Activated CD4-positive, alpha-beta memory T cell treated with anti-CD3 and anti-CD28 coated beads, Interleukin-2, amount 10 ng/mL, durations not matched to agents 7 days and 5 days (primary cell): ENCODE measurements at regions not wholly inside any gene's neighbourhood (a gene's known extent, or its start where the extent isn't known, plus 50 kb on each side); places are given as distances from the start of the nearest gene placed in this dataset.

Experiments
- CTCF ChIA-PET: fragments of 350-600 bp; sonication (Branson Sonifier 250); formaldehyde crosslinking; loops from one replicate; lab custom pipeline; 2021; ENCODE audit warnings: antibody characterized with exemption, inconsistent platforms; lab: Charles Lee
- POLR2A ChIA-PET: fragments of 350-600 bp; sonication (Branson Sonifier 250); formaldehyde crosslinking; loops from one replicate; lab custom pipeline; 2021; ENCODE audit warnings: antibody characterized with exemption; lab: Charles Lee
- DNase-seq: peaks from one replicate; pipeline ENCODE4 v3.0.0-alpha.2; 2020
- H3K27ac Mint-ChIP-seq: one replicate; pipeline ENCODE4 v1.8.0; 2021; ENCODE audit warnings: mild to moderate bottlenecking, mixed read lengths
- H3K27me3 Mint-ChIP-seq: one replicate; pipeline ENCODE4 v1.8.0; 2021; ENCODE audit warnings: mixed read lengths
- H3K36me3 Mint-ChIP-seq: one replicate; pipeline ENCODE4 v1.8.0; 2021; ENCODE audit warnings: low read depth, mixed read lengths
- H3K4me1 Mint-ChIP-seq: one replicate; pipeline ENCODE4 v1.8.0; 2021; ENCODE audit warnings: mixed read lengths
- H3K4me3 Mint-ChIP-seq: one replicate; pipeline ENCODE4 v1.8.0; 2021; ENCODE audit warnings: mild to moderate bottlenecking, mixed read lengths
- H3K9me3 Mint-ChIP-seq: one replicate; pipeline ENCODE4 v1.8.0; 2021; ENCODE audit warnings: mixed read lengths

- no peak for DNase-seq
- H3K4me1 Mint-ChIP-seq = no peaks in the 10 kb centered on the region
- no peaks in the 10 kb centered on the region for H3K27me3 Mint-ChIP-seq
- H3K9me3 Mint-ChIP-seq = no peaks in the 10 kb centered on the region
- ChIA-PET CTCF (no interaction called here), POLR2A (no interaction called here)
- no peaks in the 10 kb centered on the region for H3K36me3 Mint-ChIP-seq
- no peak overlapping the region for H3K4me3 Mint-ChIP-seq
- H3K27ac Mint-ChIP-seq = no peak overlapping the region
Observed at GRCh38 chr4:17126321-17126966, 228.0 kb upstream of the LDB2 start.

GRCh38 chr4:17124767-17125166 is 226.3 kb upstream of the LDB2 start:
- DNase-seq = no peak

GRCh38 chr4:17120761-17121160 is 222.3 kb upstream of the LDB2 start:
- Mint-ChIP-seq H3K27me3 (no peaks in the 10 kb centered on the region), H3K9me3 (no peaks in the 10 kb centered on the region), H3K4me1 (no peaks in the 10 kb centered on the region), H3K36me3 (no peaks in the 10 kb centered on the region), H3K27ac (no peak overlapping the region), H3K4me3 (no peak overlapping the region)
- ChIA-PET POLR2A (no interaction called here), CTCF (no interaction called here)
- no peak for DNase-seq

More at GRCh38 chr4:17124767-17125166, 226.3 kb upstream of the LDB2 start:
- H3K9me3 Mint-ChIP-seq = no peaks in the 10 kb centered on the region
- POLR2A ChIA-PET = no interaction called here
- no peaks in the 10 kb centered on the region for H3K27me3 Mint-ChIP-seq
- H3K4me3 Mint-ChIP-seq = no peak overlapping the region
- no peaks in the 10 kb centered on the region for H3K36me3 Mint-ChIP-seq
- H3K27ac Mint-ChIP-seq = no peak overlapping the region
- no peaks in the 10 kb centered on the region for H3K4me1 Mint-ChIP-seq
- CTCF ChIA-PET = no interaction called here

- H3K36me3 Mint-ChIP-seq = no peaks in the 10 kb centered on the region
- no peaks in the 10 kb centered on the region for H3K9me3 Mint-ChIP-seq
- POLR2A ChIA-PET = no interaction called here
- no peak overlapping the region for H3K4me3 Mint-ChIP-seq
- no peaks in the 10 kb centered on the region for H3K4me1 Mint-ChIP-seq
- no peak for DNase-seq
- CTCF ChIA-PET = no interaction called here
- H3K27me3 Mint-ChIP-seq = no peaks in the 10 kb centered on the region
- no peak overlapping the region for H3K27ac Mint-ChIP-seq
Observed at GRCh38 chr4:17117746-17118145, 219.3 kb upstream of the LDB2 start.

- no peaks in the 10 kb centered on the region for H3K9me3 Mint-ChIP-seq
Observed at GRCh38 chr4:17115583-17115982, 217.1 kb upstream of the LDB2 start.

GRCh38 chr4:17112292-17112659 is 213.8 kb upstream of the LDB2 start:
- Mint-ChIP-seq H3K4me3 (no peak overlapping the region), H3K27me3 (no peaks in the 10 kb centered on the region), H3K4me1 (no peaks in the 10 kb centered on the region), H3K36me3 (no peaks in the 10 kb centered on the region), H3K27ac (no peak overlapping the region), H3K9me3 (no peaks in the 10 kb centered on the region)
- no peak for DNase-seq
- ChIA-PET POLR2A (no interaction called here), CTCF (interaction anchor here (0.6 kb wide), 1 partner anchor 212 kb away, joined by 4 read pairs; no protein-coding TSS in a partner anchor)

More at GRCh38 chr4:17115583-17115982, 217.1 kb upstream of the LDB2 start:
- CTCF ChIA-PET = no interaction called here
- Mint-ChIP-seq H3K27me3 (no peaks in the 10 kb centered on the region), H3K36me3 (no peaks in the 10 kb centered on the region), H3K27ac (no peak overlapping the region), H3K4me3 (no peak overlapping the region), H3K4me1 (no peaks in the 10 kb centered on the region)
- no peak for DNase-seq
- POLR2A ChIA-PET = no interaction called here

- no peaks in the 10 kb centered on the region for H3K27me3 Mint-ChIP-seq
- no peak for DNase-seq
- CTCF ChIA-PET = no interaction called here
- H3K4me3 Mint-ChIP-seq = no peak overlapping the region
- POLR2A ChIA-PET = no interaction called here
- no peaks in the 10 kb centered on the region for H3K4me1 Mint-ChIP-seq
- no peak overlapping the region for H3K27ac Mint-ChIP-seq
- H3K9me3 Mint-ChIP-seq = no peaks in the 10 kb centered on the region
- no peaks in the 10 kb centered on the region for H3K36me3 Mint-ChIP-seq
Observed at GRCh38 chr4:17109126-17109525, 210.7 kb upstream of the LDB2 start.

- POLR2A ChIA-PET = no interaction called here
- Mint-ChIP-seq H3K9me3 (no peaks in the 10 kb centered on the region), H3K36me3 (no peaks in the 10 kb centered on the region), H3K4me1 (no peaks in the 10 kb centered on the region), H3K4me3 (no peak overlapping the region), H3K27ac (no peak overlapping the region), H3K27me3 (no peaks in the 10 kb centered on the region)
- DNase-seq = no peak
- CTCF ChIA-PET = no interaction called here
Observed at GRCh38 chr4:17103231-17103630, 204.8 kb upstream of the LDB2 start.

GRCh38 chr4:17098996-17099395 is 200.6 kb upstream of the LDB2 start:
- Mint-ChIP-seq H3K27me3 (no peaks in the 10 kb centered on the region), H3K27ac (no peak overlapping the region), H3K4me1 (no peaks in the 10 kb centered on the region), H3K9me3 (no peaks in the 10 kb centered on the region), H3K4me3 (no peak overlapping the region), H3K36me3 (no peaks in the 10 kb centered on the region)
- POLR2A ChIA-PET = no interaction called here
- CTCF ChIA-PET = no interaction called here
- DNase-seq = no peak

- H3K9me3 Mint-ChIP-seq = no peaks in the 10 kb centered on the region
- no peak for DNase-seq
- H3K27me3 Mint-ChIP-seq = no peaks in the 10 kb centered on the region
- no peak overlapping the region for H3K27ac Mint-ChIP-seq
- H3K4me3 Mint-ChIP-seq = no peak overlapping the region
- ChIA-PET CTCF (no interaction called here), POLR2A (no interaction called here)
- no peaks in the 10 kb centered on the region for H3K4me1 Mint-ChIP-seq
- H3K36me3 Mint-ChIP-seq = no peaks in the 10 kb centered on the region
Observed at GRCh38 chr4:17098401-17098800, 200.0 kb upstream of the LDB2 start.

- Mint-ChIP-seq H3K27ac (no peak overlapping the region), H3K9me3 (no peaks in the 10 kb centered on the region)
Observed at GRCh38 chr4:17097362-17097761, 198.9 kb upstream of the LDB2 start.

GRCh38 chr4:17096692-17097091 is 198.2 kb upstream of the LDB2 start:
- Mint-ChIP-seq H3K27me3 (no peaks in the 10 kb centered on the region), H3K4me3 (no peak overlapping the region), H3K9me3 (no peaks in the 10 kb centered on the region), H3K36me3 (no peaks in the 10 kb centered on the region), H3K27ac (no peak overlapping the region), H3K4me1 (no peaks in the 10 kb centered on the region)
- ChIA-PET POLR2A (no interaction called here), CTCF (no interaction called here)
- DNase-seq = no peak

More at GRCh38 chr4:17097362-17097761, 198.9 kb upstream of the LDB2 start:
- ChIA-PET POLR2A (no interaction called here), CTCF (no interaction called here)
- Mint-ChIP-seq H3K4me1 (no peaks in the 10 kb centered on the region), H3K36me3 (no peaks in the 10 kb centered on the region), H3K27me3 (no peaks in the 10 kb centered on the region), H3K4me3 (no peak overlapping the region)
- DNase-seq = no peak

GRCh38 chr4:17095771-17096170 is 197.3 kb upstream of the LDB2 start:
- CTCF ChIA-PET = no interaction called here
- H3K27ac Mint-ChIP-seq = no peak overlapping the region
- no peaks in the 10 kb centered on the region for H3K4me1 Mint-ChIP-seq
- DNase-seq = no peak
- POLR2A ChIA-PET = no interaction called here
- no peaks in the 10 kb centered on the region for H3K27me3 Mint-ChIP-seq
- no peaks in the 10 kb centered on the region for H3K36me3 Mint-ChIP-seq
- no peak overlapping the region for H3K4me3 Mint-ChIP-seq
- no peaks in the 10 kb centered on the region for H3K9me3 Mint-ChIP-seq

GRCh38 chr4:17094876-17095210 is 196.4 kb upstream of the LDB2 start:
- Mint-ChIP-seq H3K4me3 (no peak overlapping the region), H3K27me3 (no peaks in the 10 kb centered on the region), H3K4me1 (no peaks in the 10 kb centered on the region), H3K27ac (no peak overlapping the region), H3K9me3 (no peaks in the 10 kb centered on the region), H3K36me3 (no peaks in the 10 kb centered on the region)
- DNase-seq = no peak
- ChIA-PET CTCF (no interaction called here), POLR2A (no interaction called here)
